Ascending aorta (tissue), 2 donors: ENCODE measurements at regions not wholly inside any gene's neighbourhood (a gene's known extent, or its start where the extent isn't known, plus 50 kb on each side); places are given as distances from the start of the nearest gene placed in this dataset.

ENCODE experiments used
- DNase-seq, 2 donors: peaks; one replicate each; pipeline ENCODE4 v3.0.0-alpha.2; 2019; ENCODE audit warnings: low spot score in 2 of 2
- H3K27ac ChIP-seq, 2 donors: fragments of 200-600 bp; sonication (generic); one replicate each; pipeline ENCODE4 v1.5.1; 2016 to 2017; ENCODE audit warnings: mild to moderate bottlenecking in 1 of 2
- H3K27me3 ChIP-seq: fragments of 200-600 bp; sonication (generic); one replicate; pipeline ENCODE4 v1.5.1; 2017
- H3K36me3 ChIP-seq, 2 donors: fragments of 200-600 bp; sonication (generic); one replicate each; pipeline ENCODE4 v1.5.1; 2016
- H3K4me1 ChIP-seq, 2 donors: fragments of 200-600 bp; sonication (generic); one replicate each; pipeline ENCODE4 v1.5.1; 2016 to 2017; ENCODE audit warnings: mild to moderate bottlenecking in 1 of 2
- H3K4me3 ChIP-seq, 2 donors: fragments of 200-600 bp; sonication (generic); one replicate each; pipeline ENCODE4 v1.5.1; 2016 to 2017; ENCODE audit warnings: mild to moderate bottlenecking in 1 of 2
- H3K9me3 ChIP-seq, 2 donors: fragments of 200-600 bp; sonication (generic); one replicate each; pipeline ENCODE4 v1.5.1; 2016
- CTCF ChIP-seq, 3 experiments: fragments of 200-600 bp in 2 of 3; fragments of 450-650 bp in 1 of 3; sonication (generic) in 2 of 3; IDR thresholded peaks; one replicate each; pipeline ENCODE4 v1.5.1; 2016 to 2019; ENCODE audit warnings: antibody characterized with exemption in 3 of 3, mild to moderate bottlenecking in 1 of 3, moderate library complexity in 1 of 3
- intact Hi-C: fragments of 100-400 bp; cut with DNase I; formaldehyde crosslinking; loops from one replicate; pipeline ENCODE4 v1.15.1; 2023

GRCh38 chr1:193562121-193562520 is 375.7 kb upstream of the B3GALT2 start:
- Histone ChIP-seq H3K9me3 (no peaks in the 10 kb centered on the region), H3K27ac (no peak overlapping the region), H3K4me1 (no peaks in the 10 kb centered on the region), H3K4me3 (no peak overlapping the region), H3K27me3 (no peaks in the 10 kb centered on the region), H3K36me3 (no peaks in the 10 kb centered on the region)
- no peak for TF ChIP-seq CTCF (IDR thresholded peaks at IDR 0.05)
- no peak for DNase-seq
- intact Hi-C loops: no loop called here

GRCh38 chr1:193558491-193559028 is 372.1 kb upstream of the B3GALT2 start:
- DNase-seq: no peak
- no peak overlapping the region for H3K27ac ChIP-seq
- intact Hi-C loops: no loop called here
- H3K9me3 ChIP-seq: no peaks in the 10 kb centered on the region
- H3K36me3 ChIP-seq: no peaks in the 10 kb centered on the region
- H3K4me1 ChIP-seq: no peaks in the 10 kb centered on the region
- H3K4me3 ChIP-seq: no peak overlapping the region
- no peaks in the 10 kb centered on the region for H3K27me3 ChIP-seq
- TF ChIP-seq CTCF (IDR thresholded peaks at IDR 0.05): no peak

GRCh38 chr1:193555662-193556441 is 369.4 kb upstream of the B3GALT2 start:
- Histone ChIP-seq H3K36me3 (no peaks in the 10 kb centered on the region), H3K4me1 (no peaks in the 10 kb centered on the region)

GRCh38 chr1:193553564-193553963 is 367.2 kb upstream of the B3GALT2 start:
- no peaks in the 10 kb centered on the region for H3K36me3 ChIP-seq
- no peaks in the 10 kb centered on the region for H3K9me3 ChIP-seq
- DNase-seq: no peak
- H3K27ac ChIP-seq: no peak overlapping the region
- H3K4me3 ChIP-seq: no peak overlapping the region
- H3K4me1 ChIP-seq: no peaks in the 10 kb centered on the region
- no peak for TF ChIP-seq CTCF (IDR thresholded peaks at IDR 0.05)
- no peaks in the 10 kb centered on the region for H3K27me3 ChIP-seq
- intact Hi-C loops: no loop called here

More at GRCh38 chr1:193555662-193556441, 369.4 kb upstream of the B3GALT2 start:
- Histone ChIP-seq H3K9me3 (no peaks in the 10 kb centered on the region), H3K27me3 (no peaks in the 10 kb centered on the region), H3K4me3 (no peak overlapping the region), H3K27ac (no peak overlapping the region)
- DNase-seq: no peak
- no peak for TF ChIP-seq CTCF (IDR thresholded peaks at IDR 0.05)
- intact Hi-C loops: no loop called here

- H3K4me1 ChIP-seq: no peaks in the 10 kb centered on the region
- H3K27ac ChIP-seq: no peak overlapping the region
- no peaks in the 10 kb centered on the region for H3K9me3 ChIP-seq
- intact Hi-C loops: no loop called here
- H3K27me3 ChIP-seq: no peaks in the 10 kb centered on the region
- TF ChIP-seq CTCF (IDR thresholded peaks at IDR 0.05): no peak
- H3K4me3 ChIP-seq: no peak overlapping the region
- no peaks in the 10 kb centered on the region for H3K36me3 ChIP-seq
- no peak for DNase-seq
Observed at GRCh38 chr1:193552274-193552673, 365.9 kb upstream of the B3GALT2 start.
